Pancreas (tissue), 10 donors: ENCODE measurements at regions not wholly inside any gene's neighbourhood (a gene's known extent, or its start where the extent isn't known, plus 50 kb on each side); places are given as distances from the start of the nearest gene placed in this dataset.

ENCODE experiments used
- ATAC-seq, 4 donors: fragments of 200-7000 bp; cut with Tn5 transposase; one replicate each; pipeline versions ENCODE4 v1.8.0 to v1.9.1; 2020; ENCODE audit warnings: mild to moderate bottlenecking in 4 of 4, moderate library complexity in 4 of 4
- DNase-seq, 6 donors: peaks; one replicate each; pipeline ENCODE4 v3.0.0-alpha.2; 2020
- FAIRE-seq: peaks from 2 replicates; lab custom pipeline; 2012; peaks lifted over from hg19 to GRCh38; lab: Jason Lieb, UNC
- H3K27ac ChIP-seq, 4 donors: fragments of 200-600 bp; sonication (generic); 1 replicate in 3 of 4; 2 replicates in 1 of 4; pipeline versions ENCODE4 v1.5.0 to v1.8.0; 2020
- H3K27me3 ChIP-seq, 4 donors: fragments of 200-600 bp; one replicate each; pipeline ENCODE4 v1.8.0; 2021
- H3K36me3 ChIP-seq, 3 donors: fragments of 200-600 bp; sonication (generic) in 1 of 3; one replicate each; pipeline versions ENCODE4 v1.5.0 to v1.8.0; 2020 to 2021
- H3K4me1 ChIP-seq, 3 donors: fragments of 200-600 bp; one replicate each; pipeline ENCODE4 v1.8.0; 2021
- H3K4me3 ChIP-seq, 4 donors: fragments of 200-600 bp; sonication (generic) in 2 of 4; one replicate each; pipeline versions ENCODE4 v1.5.0 to v1.8.0; 2020 to 2021
- H3K9me3 ChIP-seq, 4 donors: fragments of 200-600 bp; one replicate each; pipeline ENCODE4 v1.8.0; 2021
- WGBS, 2 donors: extraction: QIAGEN DNeasy Blood & Tissue Kit; methylation state at CpG; one replicate each; pipeline ENCODE4 v1.1.7; 2013; 5-methylcytosine and 5-hydroxymethylcytosine counted together
- intact Hi-C, 3 donors: fragments of 100-400 bp; cut with DNase I; formaldehyde crosslinking; loops; one replicate each; pipeline versions ENCODE4 v1.11.1 to v1.14.2; 2022
- TF ChIP-seq, protein P1 (sequence below), 4 donors: fragments of 200-600 bp; sonication (generic) in 3 of 4; IDR thresholded peaks; one replicate each; pipeline versions ENCODE4 v1.5.0 to v1.8.0; 2021; ENCODE audit warnings: antibody characterized with exemption in 4 of 4
- donor health status: healthy with polysubstance abuse.
- donor health status: DM: no; HTN: no; CAD: no; lungs with moderate emphysema.
- donor health status: DM: no; HTN: no; CAD: no.
- donor health status: control.
- donor health status: control.
- donor health status: Bipolar disorder and iron deficiency.
- donor health status: DM: yes; HTN: yes; CAD: no.
- donor health status: DM: no; HTN: no; CAD: no.
- donor health status: DM: no; HTN: no; CAD: no.
- donor health status: DM: yes; HTN: yes; CAD: no.

DNA sequence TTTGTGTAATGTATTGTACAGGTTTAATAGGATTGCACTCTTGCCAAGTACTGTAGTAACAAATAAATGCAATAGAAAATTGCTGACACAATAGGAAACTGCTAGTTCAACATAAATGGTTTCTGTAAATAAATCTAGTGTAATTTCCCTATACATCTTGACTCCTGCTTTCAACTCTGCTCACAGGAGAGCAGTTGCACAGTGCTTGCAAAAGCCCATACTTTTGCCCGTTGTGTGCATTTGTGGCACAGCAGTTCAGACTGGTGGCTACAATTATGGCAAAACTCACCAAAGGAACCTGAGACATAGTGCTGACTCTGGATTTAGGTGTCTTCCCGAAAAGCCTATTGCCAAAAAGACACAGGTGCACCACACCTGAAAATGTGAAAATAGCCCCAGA is 953.3 kb upstream of the SLC35B3 start:
- WGBS, 2 donors = 83 to 85% methylated on average over 2 of the region's 2 CpGs
- intact Hi-C loops = no loop called here
- FAIRE-seq = no peak
- no peaks in the 10 kb centered on the region for H3K4me1 ChIP-seq
- no peaks in the 10 kb centered on the region for H3K36me3 ChIP-seq
- no peak for DNase-seq
- no peak overlapping the region for H3K27ac ChIP-seq
- no peaks in the 10 kb centered on the region for H3K27me3 ChIP-seq
- TF ChIP-seq, protein P1, sequence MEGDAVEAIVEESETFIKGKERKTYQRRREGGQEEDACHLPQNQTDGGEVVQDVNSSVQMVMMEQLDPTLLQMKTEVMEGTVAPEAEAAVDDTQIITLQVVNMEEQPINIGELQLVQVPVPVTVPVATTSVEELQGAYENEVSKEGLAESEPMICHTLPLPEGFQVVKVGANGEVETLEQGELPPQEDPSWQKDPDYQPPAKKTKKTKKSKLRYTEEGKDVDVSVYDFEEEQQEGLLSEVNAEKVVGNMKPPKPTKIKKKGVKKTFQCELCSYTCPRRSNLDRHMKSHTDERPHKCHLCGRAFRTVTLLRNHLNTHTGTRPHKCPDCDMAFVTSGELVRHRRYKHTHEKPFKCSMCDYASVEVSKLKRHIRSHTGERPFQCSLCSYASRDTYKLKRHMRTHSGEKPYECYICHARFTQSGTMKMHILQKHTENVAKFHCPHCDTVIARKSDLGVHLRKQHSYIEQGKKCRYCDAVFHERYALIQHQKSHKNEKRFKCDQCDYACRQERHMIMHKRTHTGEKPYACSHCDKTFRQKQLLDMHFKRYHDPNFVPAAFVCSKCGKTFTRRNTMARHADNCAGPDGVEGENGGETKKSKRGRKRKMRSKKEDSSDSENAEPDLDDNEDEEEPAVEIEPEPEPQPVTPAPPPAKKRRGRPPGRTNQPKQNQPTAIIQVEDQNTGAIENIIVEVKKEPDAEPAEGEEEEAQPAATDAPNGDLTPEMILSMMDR (IDR thresholded peaks at IDR 0.05) = no peak
- H3K4me3 ChIP-seq = no peak overlapping the region
- no peaks in the 10 kb centered on the region for H3K9me3 ChIP-seq
- ATAC-seq = no peak

- ATAC-seq = no peak
- Histone ChIP-seq H3K4me1 (no peaks in the 10 kb centered on the region), H3K27me3 (no peaks in the 10 kb centered on the region), H3K4me3 (no peak overlapping the region), H3K36me3 (no peaks in the 10 kb centered on the region), H3K27ac (no peak overlapping the region), H3K9me3 (no peaks in the 10 kb centered on the region)
- TF ChIP-seq, protein P1 (IDR thresholded peaks at IDR 0.05) = no peak
- WGBS, 2 donors = 47 to 49% methylated on average over 2 of the region's 2 CpGs
- no peak for DNase-seq
- intact Hi-C loops = no loop called here
- FAIRE-seq = no peak
Measured at GRCh38 chr6:9380568-9380967, 945.2 kb upstream of the SLC35B3 start.

DNA sequence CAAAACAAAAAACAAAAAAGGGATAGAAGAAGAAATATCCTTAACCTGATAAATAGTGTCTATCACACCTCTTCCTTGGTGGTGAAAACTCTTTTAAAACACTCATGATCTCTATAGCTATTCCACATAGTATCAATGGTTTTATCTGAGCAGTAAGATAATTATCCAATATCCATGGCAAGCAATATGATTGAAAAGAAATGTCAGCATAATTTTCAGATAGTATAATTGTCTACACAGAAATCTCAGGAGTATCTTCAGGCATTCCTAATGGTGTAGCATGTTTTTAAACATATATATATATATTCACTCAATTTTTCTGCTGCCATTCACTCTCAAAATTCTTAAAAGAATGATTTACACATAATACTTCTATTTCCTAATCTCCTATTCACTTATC is 938.0 kb upstream of the SLC35B3 start:
- H3K9me3 ChIP-seq = no peaks in the 10 kb centered on the region
- no peaks in the 10 kb centered on the region for H3K36me3 ChIP-seq
- intact Hi-C loops = no loop called here
- no peak overlapping the region for H3K4me3 ChIP-seq
- H3K27ac ChIP-seq = no peak overlapping the region
- TF ChIP-seq, protein P1 (IDR thresholded peaks at IDR 0.05) = no peak
- no peaks in the 10 kb centered on the region for H3K4me1 ChIP-seq
- DNase-seq (no peak), ATAC-seq (no peak), FAIRE-seq (no peak)
- H3K27me3 ChIP-seq = no peaks in the 10 kb centered on the region

GRCh38 chr6:9370480-9370879 is 935.1 kb upstream of the SLC35B3 start:
- no peak for FAIRE-seq
- no peak for ATAC-seq
- H3K27me3 ChIP-seq = peaks cover 0 to 3% (median 0%) of the 10 kb centered on the region in 4 donors
- no peak for DNase-seq
- H3K4me3 ChIP-seq = no peak overlapping the region
- WGBS, 2 donors = 39 to 43% methylated on average over 2 of the region's 2 CpGs
- H3K27ac ChIP-seq = no peak overlapping the region
- H3K4me1 ChIP-seq = no peaks in the 10 kb centered on the region
- H3K36me3 ChIP-seq = no peaks in the 10 kb centered on the region
- no peaks in the 10 kb centered on the region for H3K9me3 ChIP-seq
- intact Hi-C loops = no loop called here
- TF ChIP-seq, protein P1 (IDR thresholded peaks at IDR 0.05) = no peak

DNA sequence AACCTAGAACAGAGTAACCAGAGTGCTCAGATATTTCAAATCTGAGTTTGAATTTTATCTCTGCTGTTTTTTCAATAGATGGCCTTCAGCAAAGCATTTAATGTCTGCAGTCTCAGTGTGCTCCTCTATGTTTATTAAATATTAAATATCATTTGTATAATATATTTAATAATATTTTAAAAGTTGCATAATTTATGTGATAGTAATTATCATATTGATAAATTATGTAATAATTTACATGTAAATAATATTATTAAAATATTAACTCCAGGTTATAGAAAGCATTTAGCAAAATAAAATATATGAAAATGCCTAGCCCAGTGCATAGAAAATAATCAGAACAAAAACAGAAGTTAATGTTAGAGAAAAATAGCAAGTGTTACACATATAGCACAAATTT is 930.0 kb upstream of the SLC35B3 start:
- TF ChIP-seq, protein P1 (IDR thresholded peaks at IDR 0.05) = no peak
- no peak for DNase-seq
- Histone ChIP-seq H3K9me3 (no peaks in the 10 kb centered on the region), H3K36me3 (no peaks in the 10 kb centered on the region), H3K27me3 (peaks cover 0 to 3% (median 0%) of the 10 kb centered on the region in 4 donors), H3K27ac (no peak overlapping the region), H3K4me1 (no peaks in the 10 kb centered on the region), H3K4me3 (no peak overlapping the region)
- intact Hi-C loops = no loop called here
- ATAC-seq = no peak
- no peak for FAIRE-seq
